ENCODE measurements at regions not wholly inside any gene's neighbourhood (a gene's known extent, or its start where the extent isn't known, plus 50 kb on each side); places are given as distances from the start of the nearest gene placed in this dataset.

- no peak for ATAC-seq
- no peak for DNase-seq (ENCODE audit: low spot score)
Observed at GRCh38 chr20:11195899-11196558, 522.2 kb upstream of the JAG1 start.

- DNase-seq (ENCODE audit: low spot score) (no peak), ATAC-seq (no peak)
Observed at GRCh38 chr20:11197851-11198250, 524.1 kb upstream of the JAG1 start.

- no peak for DNase-seq (ENCODE audit: low spot score)
- ATAC-seq = no peak
Observed at GRCh38 chr20:11200423-11200822, 526.6 kb upstream of the JAG1 start.

GRCh38 chr20:11204926-11205768, 531.3 kb upstream of the JAG1 start:
- DNase-seq (ENCODE audit: low spot score) (peak; percentile 56), ATAC-seq (peak; percentile 98)

GRCh38 chr20:11205769-11206362, 532.1 kb upstream of the JAG1 start:
- no peak for ATAC-seq
- no peak for DNase-seq (ENCODE audit: low spot score)

GRCh38 chr20:11207749-11208502, 534.1 kb upstream of the JAG1 start:
- ATAC-seq = no peak
- no peak for DNase-seq (ENCODE audit: low spot score)

GRCh38 chr20:11210611-11211010, 536.8 kb upstream of the JAG1 start:
- no peak for ATAC-seq
- no peak for DNase-seq (ENCODE audit: low spot score)

- no peak for ATAC-seq
- DNase-seq (ENCODE audit: low spot score) = no peak
Observed at GRCh38 chr20:11212272-11212671, 538.5 kb upstream of the JAG1 start.

GRCh38 chr20:11212902-11213301, 539.1 kb upstream of the JAG1 start:
- no peak for ATAC-seq
- no peak for DNase-seq (ENCODE audit: low spot score)

- DNase-seq (ENCODE audit: low spot score) (no peak), ATAC-seq (no peak)
Observed at GRCh38 chr20:11214256-11214840, 540.5 kb upstream of the JAG1 start.

GRCh38 chr20:11216451-11217314, 542.9 kb upstream of the JAG1 start:
- DNase-seq (ENCODE audit: low spot score) = no peak
- no peak for ATAC-seq

GRCh38 chr20:11217326-11218172, 543.8 kb upstream of the JAG1 start:
- DNase-seq (ENCODE audit: low spot score) = no peak
- ATAC-seq = no peak

- ATAC-seq (no peak), DNase-seq (ENCODE audit: low spot score) (no peak)
Observed at GRCh38 chr20:11218173-11218680, 544.4 kb upstream of the JAG1 start.

GRCh38 chr20:11219192-11219591, 545.4 kb upstream of the JAG1 start:
- no peak for ATAC-seq

GRCh38 chr20:11221046-11221445, 547.2 kb upstream of the JAG1 start:
- ATAC-seq (no peak), DNase-seq (ENCODE audit: low spot score) (no peak)

More at GRCh38 chr20:11219192-11219591, 545.4 kb upstream of the JAG1 start:
- DNase-seq (ENCODE audit: low spot score) = no peak

GRCh38 chr20:11222243-11222642, 548.4 kb upstream of the JAG1 start:
- ATAC-seq = no peak
- no peak for DNase-seq (ENCODE audit: low spot score)

GRCh38 chr20:11227602-11228001, 553.8 kb upstream of the JAG1 start:
- ATAC-seq (no peak), DNase-seq (ENCODE audit: low spot score) (no peak)

- DNase-seq (ENCODE audit: low spot score) (no peak), ATAC-seq (peak; percentile 20)
Observed at GRCh38 chr20:11229772-11230171, 556.0 kb upstream of the JAG1 start.

- no peak for ATAC-seq
- no peak for DNase-seq (ENCODE audit: low spot score)
Observed at GRCh38 chr20:11230999-11231398, 557.2 kb upstream of the JAG1 start.
